AG04449 (cell line): ENCODE measurements at regions not wholly inside any gene's neighbourhood (a gene's known extent, or its start where the extent isn't known, plus 50 kb on each side); places are given as distances from the start of the nearest gene placed in this dataset.

Experiments
- CTCF ChIA-PET: fragments of 350-600 bp; formaldehyde crosslinking; extraction: SDS; loops from one replicate; lab custom pipeline; 2021; ENCODE audit warnings: antibody characterized with exemption; lab: Yijun Ruan, JAX
- POLR2A ChIA-PET: fragments of 400-600, 350-600 bp; formaldehyde crosslinking; extraction: SDS; loops from one replicate; lab custom pipeline; 2020; ENCODE audit warnings: antibody characterized with exemption, inconsistent platforms; lab: Yijun Ruan, JAX
- DNase-seq: peaks from one replicate; pipeline ENCODE4 v3.0.0-alpha.2; 2010; ENCODE audit warnings: low read depth, low spot score
- H3K4me3 ChIP-seq: 2 replicates; pipeline ENCODE4 v1.5.1; 2011; ENCODE audit warnings: low read depth, mild to moderate bottlenecking, control low read depth, low read length
- CTCF ChIP-seq: IDR thresholded peaks from one replicate; pipeline ENCODE4 v1.5.1; 2011; ENCODE audit warnings: mild to moderate bottlenecking, moderate library complexity, low read length, control low read depth, inconsistent platforms; ENCODE audit not compliant: insufficient read depth; ENCODE audit errors: missing control alignments

- H3K4me3 ChIP-seq: no peak overlapping the region
- ChIA-PET CTCF (no interaction called here), POLR2A (no interaction called here)
- no peak for TF ChIP-seq CTCF
- no peak for DNase-seq
Measured at GRCh38 chr1:82299056-82299455, 498.3 kb downstream of the ADGRL2 start.

GRCh38 chr1:82297139-82297896 lies 496.6 kb downstream of the ADGRL2 start:
- DNase-seq: no peak
- TF ChIP-seq CTCF: no peak
- H3K4me3 ChIP-seq: no peak overlapping the region
- ChIA-PET POLR2A (no interaction called here), CTCF (no interaction called here)

- POLR2A ChIA-PET: no interaction called here
- DNase-seq: no peak
- TF ChIP-seq CTCF: no peak
- CTCF ChIA-PET: no interaction called here
- H3K4me3 ChIP-seq: no peak overlapping the region
Measured at GRCh38 chr1:82287556-82287955, 486.8 kb downstream of the ADGRL2 start.

GRCh38 chr1:82284213-82284612 lies 483.5 kb downstream of the ADGRL2 start:
- no peak for TF ChIP-seq CTCF
- CTCF ChIA-PET: no interaction called here
- H3K4me3 ChIP-seq: no peak overlapping the region
- POLR2A ChIA-PET: no interaction called here
- DNase-seq: no peak

GRCh38 chr1:82279241-82279640 lies 478.5 kb downstream of the ADGRL2 start:
- ChIA-PET POLR2A (no interaction called here), CTCF (no interaction called here)
- no peak for TF ChIP-seq CTCF
- no peak overlapping the region for H3K4me3 ChIP-seq
- DNase-seq: no peak

GRCh38 chr1:82273816-82274215 lies 473.1 kb downstream of the ADGRL2 start:
- ChIA-PET POLR2A (no interaction called here), CTCF (no interaction called here)
- H3K4me3 ChIP-seq: no peak overlapping the region
- no peak for DNase-seq
- no peak for TF ChIP-seq CTCF
